GM12891 (cell line): ENCODE measurements at regions not wholly inside any gene's neighbourhood (a gene's known extent, or its start where the extent isn't known, plus 50 kb on each side); places are given as distances from the start of the nearest gene placed in this dataset.

Experiments used
- POLR2A ChIP-seq: IDR thresholded peaks from 2 replicates; pipeline ENCODE4 v1.6.1; 2011; ENCODE audit warnings: low read depth, low read length, control low read depth
- POLR2AphosphoS5 ChIP-seq: IDR thresholded peaks from 2 replicates; pipeline ENCODE4 v1.6.1; 2011; ENCODE audit warnings: low read depth, low read length, control low read depth
- TAF1 ChIP-seq: IDR thresholded peaks from 2 replicates; pipeline ENCODE4 v1.6.1; 2011; ENCODE audit warnings: low read depth, low read length, control low read depth

- TF ChIP-seq TAF1 (no peak), POLR2A (no peak), POLR2AphosphoS5 (no peak)
These were observed 206.9 kb downstream of the RPL10L start for GRCh38 chr14:46444666-46445065.
